ENCODE measurements at regions not wholly inside any gene's neighbourhood (a gene's known extent, or its start where the extent isn't known, plus 50 kb on each side); places are given as distances from the start of the nearest gene placed in this dataset.

DNA sequence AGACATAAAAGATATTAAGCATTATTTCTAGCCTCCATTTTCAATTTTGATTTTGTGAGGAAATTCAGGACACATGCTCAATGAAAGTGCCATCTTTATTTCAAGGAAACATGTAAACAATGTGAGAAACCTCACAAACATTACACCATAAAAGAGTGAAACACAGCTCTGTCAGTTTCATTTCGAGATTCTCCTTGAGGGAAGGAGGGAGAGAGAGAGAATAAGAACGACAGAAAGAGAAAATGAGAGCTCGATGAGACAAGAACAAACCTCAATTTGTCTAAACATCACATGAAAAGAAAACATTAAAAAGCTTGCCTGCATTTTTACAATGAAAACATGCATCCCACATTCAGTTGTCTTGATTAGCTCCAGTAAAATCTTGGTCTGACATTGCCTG lies 553.5 kb upstream of the MEF2C start:
- H3K36me3 ChIP-seq, result no peaks in the 10 kb centered on the region
- no peaks in the 10 kb centered on the region for H3K9me3 ChIP-seq
- no peak overlapping the region for H3K27ac ChIP-seq
- H3K4me3 ChIP-seq (ENCODE audit: low read depth in 1 of 2, low read length in 1 of 2), result no peak overlapping the region
- TF ChIP-seq, protein P1, sequence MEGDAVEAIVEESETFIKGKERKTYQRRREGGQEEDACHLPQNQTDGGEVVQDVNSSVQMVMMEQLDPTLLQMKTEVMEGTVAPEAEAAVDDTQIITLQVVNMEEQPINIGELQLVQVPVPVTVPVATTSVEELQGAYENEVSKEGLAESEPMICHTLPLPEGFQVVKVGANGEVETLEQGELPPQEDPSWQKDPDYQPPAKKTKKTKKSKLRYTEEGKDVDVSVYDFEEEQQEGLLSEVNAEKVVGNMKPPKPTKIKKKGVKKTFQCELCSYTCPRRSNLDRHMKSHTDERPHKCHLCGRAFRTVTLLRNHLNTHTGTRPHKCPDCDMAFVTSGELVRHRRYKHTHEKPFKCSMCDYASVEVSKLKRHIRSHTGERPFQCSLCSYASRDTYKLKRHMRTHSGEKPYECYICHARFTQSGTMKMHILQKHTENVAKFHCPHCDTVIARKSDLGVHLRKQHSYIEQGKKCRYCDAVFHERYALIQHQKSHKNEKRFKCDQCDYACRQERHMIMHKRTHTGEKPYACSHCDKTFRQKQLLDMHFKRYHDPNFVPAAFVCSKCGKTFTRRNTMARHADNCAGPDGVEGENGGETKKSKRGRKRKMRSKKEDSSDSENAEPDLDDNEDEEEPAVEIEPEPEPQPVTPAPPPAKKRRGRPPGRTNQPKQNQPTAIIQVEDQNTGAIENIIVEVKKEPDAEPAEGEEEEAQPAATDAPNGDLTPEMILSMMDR (IDR thresholded peaks at IDR 0.05), result no peak
- H3K4me1 ChIP-seq (ENCODE audit: control insufficient read depth in 1 of 2, insufficient read depth in 1 of 2, low read depth in 1 of 2, low read length in 1 of 2), result no peaks in the 10 kb centered on the region
- no peaks in the 10 kb centered on the region for H3K27me3 ChIP-seq

DNA sequence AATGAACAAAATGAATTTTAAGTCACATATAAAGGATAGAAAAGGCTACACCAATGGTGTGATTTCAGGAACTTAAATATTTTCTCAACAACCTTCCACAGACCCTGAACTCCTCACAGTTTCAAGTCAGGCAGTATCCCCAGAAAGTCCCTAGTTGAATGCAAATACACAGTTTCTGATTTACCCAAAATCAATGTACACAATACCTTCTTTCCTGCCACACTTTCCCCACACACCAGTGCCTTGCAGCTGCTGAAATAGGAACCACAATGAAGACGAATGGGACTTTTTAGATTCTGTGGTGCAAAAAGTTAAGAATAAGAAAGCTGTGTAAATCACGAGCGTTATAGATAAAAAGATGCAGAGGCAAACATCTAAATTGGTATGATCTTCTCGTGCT lies 552.4 kb upstream of the MEF2C start:
- no peaks in the 10 kb centered on the region for H3K36me3 ChIP-seq
- no peak overlapping the region for H3K4me3 ChIP-seq (ENCODE audit: low read depth in 1 of 2, low read length in 1 of 2)
- no peaks in the 10 kb centered on the region for H3K9me3 ChIP-seq
- H3K27me3 ChIP-seq, result no peaks in the 10 kb centered on the region
- TF ChIP-seq, protein P1 (IDR thresholded peaks at IDR 0.05), result no peak
- no peak overlapping the region for H3K27ac ChIP-seq
- H3K4me1 ChIP-seq (ENCODE audit: control insufficient read depth in 1 of 2, insufficient read depth in 1 of 2, low read depth in 1 of 2, low read length in 1 of 2), result no peaks in the 10 kb centered on the region

DNA sequence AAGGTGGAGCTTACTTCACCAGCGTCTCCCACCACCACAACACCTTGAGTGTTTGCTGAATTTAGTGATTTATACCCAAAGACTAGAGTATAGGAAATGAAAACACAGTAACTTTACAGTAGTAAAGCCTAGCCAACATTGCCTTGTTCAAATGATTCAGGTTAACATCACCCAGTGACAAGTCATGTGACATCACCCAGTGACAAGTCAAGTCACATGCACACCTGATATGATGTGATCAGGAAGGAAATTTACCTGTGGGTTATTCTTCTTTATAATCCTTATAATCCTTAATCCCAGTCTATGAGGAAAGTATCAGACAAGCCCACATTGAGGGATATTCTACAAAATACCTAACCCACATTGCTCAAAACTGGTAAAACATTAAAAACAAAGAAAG lies 545.6 kb upstream of the MEF2C start:
- no peaks in the 10 kb centered on the region for H3K27me3 ChIP-seq
- H3K9me3 ChIP-seq, result no peaks in the 10 kb centered on the region
- TF ChIP-seq, protein P1 (IDR thresholded peaks at IDR 0.05), result no peak
- no peak overlapping the region for H3K27ac ChIP-seq
- no peaks in the 10 kb centered on the region for H3K4me1 ChIP-seq (ENCODE audit: control insufficient read depth in 1 of 2, insufficient read depth in 1 of 2, low read depth in 1 of 2, low read length in 1 of 2)
- H3K36me3 ChIP-seq, result no peaks in the 10 kb centered on the region
- no peak overlapping the region for H3K4me3 ChIP-seq (ENCODE audit: low read depth in 1 of 2, low read length in 1 of 2)

DNA sequence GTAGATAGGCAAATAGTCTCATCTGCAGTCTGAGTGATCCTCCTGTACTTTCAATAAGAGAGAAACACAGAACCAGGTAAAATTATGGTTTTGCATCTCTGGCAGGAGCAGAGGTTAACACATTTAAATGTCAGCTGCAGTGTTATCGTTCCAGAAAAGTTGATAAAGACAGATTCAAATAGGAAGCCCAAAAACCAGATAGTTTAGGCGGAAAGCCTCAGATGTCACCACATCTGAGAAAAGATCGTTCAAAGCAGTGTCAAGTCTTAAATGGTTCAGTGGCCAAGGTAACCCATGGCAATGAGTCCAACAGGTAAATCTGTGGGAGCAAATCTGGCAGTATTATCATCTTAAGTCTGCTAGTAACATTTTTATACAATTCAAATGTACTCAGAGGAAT lies 542.1 kb upstream of the MEF2C start:
- TF ChIP-seq, protein P1 (IDR thresholded peaks at IDR 0.05), result no peak
- H3K27ac ChIP-seq, result peak overlapping the region; percentile 4
- no peaks in the 10 kb centered on the region for H3K27me3 ChIP-seq
- H3K9me3 ChIP-seq, result no peaks in the 10 kb centered on the region
- H3K36me3 ChIP-seq, result no peaks in the 10 kb centered on the region
- peaks cover 15 to 19% of the 10 kb centered on the region in 2 experiments for H3K4me1 ChIP-seq (ENCODE audit: control insufficient read depth in 1 of 2, insufficient read depth in 1 of 2, low read depth in 1 of 2, low read length in 1 of 2)
- no peak overlapping the region for H3K4me3 ChIP-seq (ENCODE audit: low read depth in 1 of 2, low read length in 1 of 2)

DNA sequence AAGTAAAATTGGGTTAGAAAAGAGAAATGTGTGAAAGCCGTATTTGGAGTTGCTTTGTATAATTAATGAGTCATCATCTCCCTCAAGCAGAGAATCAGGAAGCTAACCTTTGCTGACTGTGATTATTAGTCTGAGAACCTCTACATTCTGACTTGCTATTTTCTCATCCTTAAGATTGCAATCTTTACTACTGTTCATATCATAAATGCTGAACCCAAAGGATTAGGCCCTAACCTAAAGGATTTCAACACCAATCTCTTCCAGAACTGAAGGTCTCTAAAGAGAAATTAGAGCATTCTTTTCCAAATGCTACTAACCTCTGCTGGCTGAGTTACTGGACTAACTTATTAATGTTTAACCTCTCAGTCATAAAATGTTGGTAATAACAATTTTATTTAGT lies 538.1 kb upstream of the MEF2C start:
- Histone ChIP-seq H3K27me3 (no peaks in the 10 kb centered on the region), H3K9me3 (no peaks in the 10 kb centered on the region), H3K4me3 (ENCODE audit: low read depth in 1 of 2, low read length in 1 of 2) (no peak overlapping the region), H3K27ac (peak overlapping the region; percentile 96), H3K4me1 (ENCODE audit: control insufficient read depth in 1 of 2, insufficient read depth in 1 of 2, low read depth in 1 of 2, low read length in 1 of 2) (peaks cover 43 to 50% of the 10 kb centered on the region in 2 experiments), H3K36me3 (no peaks in the 10 kb centered on the region)
- TF ChIP-seq, protein P1 (IDR thresholded peaks at IDR 0.05), result no peak

Data from neutrophil (primary cell).